GM12874 (cell line): ENCODE measurements at regions not wholly inside any gene's neighbourhood (a gene's known extent, or its start where the extent isn't known, plus 50 kb on each side); places are given as distances from the start of the nearest gene placed in this dataset.

Source experiments
- CTCF ChIP-seq: IDR thresholded peaks from 2 replicates; pipeline ENCODE4 v1.5.1; 2011; ENCODE audit warnings: low read depth, mild to moderate bottlenecking, control low read depth, low read length, moderate library complexity; ENCODE audit not compliant: insufficient read depth

GRCh38 chr7:57198801-57199200, 66.6 kb upstream of the ZNF479 start:
- no peak for TF ChIP-seq CTCF

- no peak for TF ChIP-seq CTCF
These were observed 67.0 kb upstream of the ZNF479 start for GRCh38 chr7:57199252-57199651.

GRCh38 chr7:57201021-57201894, 69.0 kb upstream of the ZNF479 start:
- TF ChIP-seq CTCF, result no peak

GRCh38 chr7:57201895-57202210, 69.6 kb upstream of the ZNF479 start:
- TF ChIP-seq CTCF, result no peak

GRCh38 chr7:57202274-57202673, 70.0 kb upstream of the ZNF479 start:
- TF ChIP-seq CTCF, result no peak

- no peak for TF ChIP-seq CTCF
These were observed 71.0 kb upstream of the ZNF479 start for GRCh38 chr7:57203161-57203791.

- no peak for TF ChIP-seq CTCF
These were observed 72.2 kb upstream of the ZNF479 start for GRCh38 chr7:57204411-57204811.
